GM23248 (cell line): ENCODE measurements at regions not wholly inside any gene's neighbourhood (a gene's known extent, or its start where the extent isn't known, plus 50 kb on each side); places are given as distances from the start of the nearest gene placed in this dataset.

Experiments
- EZH2 ChIP-seq: fragments of 200-600 bp; sonication (generic); IDR thresholded peaks from 2 replicates; pipeline ENCODE4 v1.6.1; 2018; ENCODE audit warnings: antibody characterized with exemption, mild to moderate bottlenecking; ENCODE audit not compliant: insufficient read depth, poor library complexity, severe bottlenecking
- EZH2phosphoT487 ChIP-seq: fragments of 200-600 bp; sonication (generic); IDR thresholded peaks from 2 replicates; pipeline ENCODE4 v1.6.1; 2018; ENCODE audit warnings: antibody characterized with exemption, moderate library complexity, mild to moderate bottlenecking, low read depth; ENCODE audit not compliant: insufficient read depth

DNA sequence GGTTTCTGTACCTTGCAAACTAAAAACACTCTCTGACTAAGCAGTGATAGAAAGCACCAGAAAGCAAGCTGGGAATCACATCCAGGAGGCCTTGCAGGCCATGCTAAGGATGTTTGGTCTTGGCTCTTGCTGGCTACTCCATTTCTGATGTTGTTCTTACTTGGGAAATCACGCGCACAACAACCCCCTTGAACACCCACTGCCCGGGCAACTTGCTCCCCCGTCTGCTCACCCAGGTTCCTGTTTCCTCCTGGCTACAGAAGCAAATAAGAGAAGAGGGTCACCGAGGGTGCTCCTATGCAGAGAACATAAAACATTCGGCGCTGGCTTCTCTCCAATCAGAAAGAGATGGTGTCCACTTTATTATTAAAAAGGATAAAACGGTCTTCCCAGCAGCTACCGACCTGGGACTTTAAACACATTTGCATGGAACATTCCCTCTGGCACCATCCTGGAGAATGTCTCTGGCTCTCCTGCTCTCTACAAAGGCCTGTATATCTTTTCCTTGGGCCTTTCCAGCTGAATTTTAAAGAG is 271.2 kb upstream of the RPL38 start:
- no peak for TF ChIP-seq EZH2
- no peak for TF ChIP-seq EZH2phosphoT487
